Thyroid gland (tissue), 4 donors: ENCODE measurements at regions not wholly inside any gene's neighbourhood (a gene's known extent, or its start where the extent isn't known, plus 50 kb on each side); places are given as distances from the start of the nearest gene placed in this dataset.

Experiments
- CTCF ChIP-seq, 6 experiments: fragments of 200-600 bp in 3 of 6; fragments of 450-650 bp in 3 of 6; sonication (generic) in 3 of 6; IDR thresholded peaks; one replicate each; pipeline ENCODE4 v1.5.1; 2016 to 2019; ENCODE audit warnings: antibody characterized with exemption in 6 of 6, mild to moderate bottlenecking in 2 of 6, inconsistent platforms in 1 of 6, moderate library complexity in 1 of 6
- POLR2A ChIP-seq, 2 donors: fragments of 450-650 bp; IDR thresholded peaks; one replicate each; pipeline ENCODE4 v1.6.1; 2017; ENCODE audit warnings: antibody characterized with exemption in 2 of 2, mild to moderate bottlenecking in 2 of 2, moderate library complexity in 1 of 2

DNA sequence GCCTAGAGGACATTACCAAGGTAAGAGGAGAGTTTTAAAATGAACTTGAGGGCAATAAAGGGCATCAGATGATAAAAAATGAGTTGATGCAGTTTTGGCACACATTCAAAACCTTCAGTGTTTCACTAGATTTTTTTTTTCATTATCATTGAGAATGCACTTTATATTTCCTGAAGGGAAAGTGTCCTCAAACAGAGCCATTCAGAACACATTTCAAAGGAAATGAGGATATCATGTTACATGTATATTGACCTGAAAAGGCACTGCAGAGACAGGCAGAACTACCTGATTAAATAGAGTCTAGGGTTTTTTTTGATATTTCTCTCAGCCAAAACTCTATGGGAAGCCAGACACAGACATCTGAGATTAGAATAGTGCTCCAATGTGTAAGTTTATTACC is 454.0 kb downstream of the NEBL start:
- no peak for TF ChIP-seq CTCF (IDR thresholded peaks at IDR 0.05)
- TF ChIP-seq POLR2A (IDR thresholded peaks at IDR 0.05), result no peak
